ENCODE measurements at regions not wholly inside any gene's neighbourhood (a gene's known extent, or its start where the extent isn't known, plus 50 kb on each side); places are given as distances from the start of the nearest gene placed in this dataset.

DNA sequence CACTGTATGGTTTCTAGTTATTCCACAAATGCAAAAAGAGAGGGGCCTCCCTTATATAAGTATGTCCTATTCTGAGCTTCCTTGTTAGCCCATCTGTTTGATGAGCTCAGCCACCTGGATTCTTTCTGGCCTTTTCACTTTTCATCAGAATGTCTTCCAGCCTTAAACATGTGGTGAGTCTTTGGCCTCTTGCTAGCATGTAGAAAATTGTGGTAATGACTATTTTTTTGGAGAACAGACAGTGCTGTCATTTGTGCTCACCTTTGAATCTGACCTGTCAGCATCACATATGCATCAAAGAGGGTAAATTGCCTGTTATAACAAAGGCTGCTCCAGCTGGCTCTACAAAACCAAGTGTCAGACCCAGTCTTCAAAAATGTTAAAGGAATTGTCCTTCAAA lies 558.7 kb downstream of the RAB38 start:
- no peak overlapping the region for H2BK12ac ChIP-seq (ENCODE audit: low read depth, low read length)
- H3K79me1 ChIP-seq (ENCODE audit: low read depth, low read length): no peaks in the 10 kb centered on the region
- H4K5ac ChIP-seq (ENCODE audit: insufficient read length, low read depth, low read length): no peak overlapping the region
- no peak overlapping the region for H4K8ac ChIP-seq (ENCODE audit: extremely low read depth, insufficient read depth, low read length)
- no peak overlapping the region for H3K14ac ChIP-seq (ENCODE audit: insufficient read length)
- ChIA-PET CTCF (ENCODE audit: partially characterized antibody) (interaction anchor here (1.3 kb wide), 1 partner anchor 195 kb away, joined by 3 read pairs; no protein-coding TSS in a partner anchor), POLR2A (ENCODE audit: partially characterized antibody) (no interaction called here)
- no peak overlapping the region for H2AFZ ChIP-seq (ENCODE audit: low read length)
- H3K23me2 ChIP-seq (ENCODE audit: low read depth, low read length): no peaks in the 10 kb centered on the region
- H3K56ac ChIP-seq (replicated peaks; ENCODE audit: insufficient read length, low read depth, low read length): no peak overlapping the region
- no peak overlapping the region for H2BK5ac ChIP-seq (ENCODE audit: low read depth, low read length)
- no peaks in the 10 kb centered on the region for H3K79me2 ChIP-seq (ENCODE audit: control insufficient read depth in 1 of 2, insufficient read depth in 2 of 2, low read length in 2 of 2)
- no peak overlapping the region for H3K4ac ChIP-seq (replicated peaks; ENCODE audit: insufficient read length, low read depth, low read length)
- no peaks in the 10 kb centered on the region for H4K20me1 ChIP-seq (replicated peaks in 1 of 2; ENCODE audit: control insufficient read depth in 1 of 2, insufficient read depth in 2 of 2, low read length in 2 of 2)
- H3K4me1 ChIP-seq (replicated peaks in 1 of 4; ENCODE audit: control insufficient read depth in 3 of 4, insufficient read depth in 4 of 4, low read length in 3 of 4): no peaks in the 10 kb centered on the region
- H3K9ac ChIP-seq (replicated peaks in 1 of 4; ENCODE audit: extremely low read depth in 1 of 4, low read depth in 3 of 4, low read length in 3 of 4): no peak overlapping the region
- no peak overlapping the region for H2BK20ac ChIP-seq (ENCODE audit: low read length)
- no peaks in the 10 kb centered on the region for H3K9me3 ChIP-seq (ENCODE audit: insufficient read depth in 2 of 2, low read depth in 1 of 2, low read length in 1 of 2)
- H3K23ac ChIP-seq (ENCODE audit: insufficient read length): no peak overlapping the region
- H2AK5ac ChIP-seq (ENCODE audit: low read depth, low read length): no peak overlapping the region
- H3K4me2 ChIP-seq (ENCODE audit: insufficient read depth in 1 of 2, low read depth in 2 of 2, low read length in 2 of 2): no peak overlapping the region
- H2BK120ac ChIP-seq (replicated peaks; ENCODE audit: low read depth, low read length): no peak overlapping the region
- TF ChIP-seq ATF2 (IDR thresholded peaks at IDR 0.05; ENCODE audit: low read length) (no peak), MAFK (IDR thresholded peaks at IDR 0.05; ENCODE audit: low read depth, low read length) (no peak), FOSL1 (IDR thresholded peaks at IDR 0.05; ENCODE audit: insufficient read depth, low read depth, low read length) (no peak), POLR2A (IDR thresholded peaks at IDR 0.05; ENCODE audit: control extremely low read depth in 1 of 2, low read depth in 2 of 2, low read length in 2 of 2) (no peak), SIX5 (IDR thresholded peaks at IDR 0.05; ENCODE audit: low read depth, low read length) (no peak), CTBP2 (IDR thresholded peaks at IDR 0.05; ENCODE audit: borderline replicate concordance, insufficient read depth, insufficient read length, low read length) (no peak), CEBPB (IDR thresholded peaks at IDR 0.05; ENCODE audit: low read depth, low read length) (no peak), SAP30 (IDR thresholded peaks at IDR 0.05; ENCODE audit: insufficient read depth, insufficient replicate concordance, low read length) (no peak), GTF2F1 (IDR thresholded peaks at IDR 0.05; ENCODE audit: borderline replicate concordance, low read depth, low read length) (no peak), HDAC6 (IDR thresholded peaks at IDR 0.05; ENCODE audit: low read depth, low read length) (no peak)
- H3K27ac ChIP-seq (ENCODE audit: low read depth, low read length): no peak overlapping the region
- no peak overlapping the region for H3K18ac ChIP-seq (ENCODE audit: extremely low read depth, low read length)
- DNase-seq (ENCODE audit: low read depth in 1 of 2, low spot score in 2 of 2): no peak
- no peak overlapping the region for H4K91ac ChIP-seq (replicated peaks; ENCODE audit: insufficient read length, low read length)
- H3K4me3 ChIP-seq (ENCODE audit: extremely low read depth in 1 of 4, insufficient read depth in 2 of 4, low read depth in 3 of 4, low read length in 4 of 4): no peak overlapping the region
- no peak for FAIRE-seq
- H3K36me3 ChIP-seq (ENCODE audit: control insufficient read depth in 2 of 4, insufficient read depth in 4 of 4, low read length in 3 of 4): no peaks in the 10 kb centered on the region
- H2BK15ac ChIP-seq (ENCODE audit: low read length): no peak overlapping the region
- no peaks in the 10 kb centered on the region for H3K27me3 ChIP-seq (replicated peaks in 1 of 4; ENCODE audit: control insufficient read depth in 3 of 4, extremely low read depth in 1 of 4, insufficient read depth in 3 of 4, low read length in 3 of 4)
